HEK293T (cell line): ENCODE measurements at regions not wholly inside any gene's neighbourhood (a gene's known extent, or its start where the extent isn't known, plus 50 kb on each side); places are given as distances from the start of the nearest gene placed in this dataset.

Experiments used
- ARNT ChIP-seq: fragments of 450-650 bp; IDR thresholded peaks from 2 replicates; pipeline ENCODE4 v1.6.1; 2017; ENCODE audit warnings: mild to moderate bottlenecking
- BHLHE40 ChIP-seq: fragments of 450-650 bp; IDR thresholded peaks from 2 replicates; pipeline ENCODE4 v1.6.1; 2016; ENCODE audit warnings: mild to moderate bottlenecking, moderate library complexity, borderline replicate concordance
- ELF4 ChIP-seq: fragments of 450-650 bp; IDR thresholded peaks from 2 replicates; pipeline ENCODE4 v1.6.1; 2017; ENCODE audit warnings: antibody characterized with exemption
- FOXM1 ChIP-seq: fragments of 450-650 bp; IDR thresholded peaks from 2 replicates; pipeline ENCODE4 v1.6.1; 2017; ENCODE audit warnings: mild to moderate bottlenecking, borderline replicate concordance
- L3MBTL2 ChIP-seq: fragments of 450-650 bp; conservative IDR thresholded peaks from 2 replicates; pipeline ENCODE4 v1.6.1; 2016; ENCODE audit warnings: mild to moderate bottlenecking
- NFRKB ChIP-seq: fragments of 450-650 bp; IDR thresholded peaks from 2 replicates; pipeline ENCODE4 v1.6.1; 2016; ENCODE audit warnings: mild to moderate bottlenecking, moderate library complexity
- SP1 ChIP-seq: fragments of 450-650 bp; IDR thresholded peaks from 2 replicates; pipeline ENCODE4 v1.6.1; 2017
- SUZ12 ChIP-seq: fragments of 450-650 bp; IDR thresholded peaks from 2 replicates; pipeline ENCODE4 v1.6.1; 2016; ENCODE audit warnings: mild to moderate bottlenecking
- TARDBP ChIP-seq: fragments of 450-650 bp; IDR thresholded peaks from 2 replicates; pipeline ENCODE4 v1.6.1; 2016
- ZNF384 ChIP-seq: fragments of 450-650 bp; IDR thresholded peaks from 2 replicates; pipeline ENCODE4 v1.6.1; 2016

GRCh38 chr1:55690366-55690765 lies 475.2 kb upstream of the USP24 start:
- TF ChIP-seq SP1 (no peak), ARNT (no peak), ZNF384 (no peak), L3MBTL2 (no peak), ELF4 (no peak), TARDBP (no peak), BHLHE40 (no peak), SUZ12 (no peak), NFRKB (no peak), FOXM1 (no peak)
